NB4 (cell line): ENCODE measurements at regions not wholly inside any gene's neighbourhood (a gene's known extent, or its start where the extent isn't known, plus 50 kb on each side); places are given as distances from the start of the nearest gene placed in this dataset.

Source experiments
- CTCF ChIP-seq: IDR thresholded peaks from one replicate; pipeline ENCODE4 v1.5.1; 2012; ENCODE audit warnings: low read depth, low read length
- POLR2A ChIP-seq: IDR thresholded peaks from 2 replicates; pipeline ENCODE4 v1.6.1; 2011; ENCODE audit warnings: mild to moderate bottlenecking; ENCODE audit not compliant: insufficient read length; ENCODE audit errors: extremely low read depth

DNA sequence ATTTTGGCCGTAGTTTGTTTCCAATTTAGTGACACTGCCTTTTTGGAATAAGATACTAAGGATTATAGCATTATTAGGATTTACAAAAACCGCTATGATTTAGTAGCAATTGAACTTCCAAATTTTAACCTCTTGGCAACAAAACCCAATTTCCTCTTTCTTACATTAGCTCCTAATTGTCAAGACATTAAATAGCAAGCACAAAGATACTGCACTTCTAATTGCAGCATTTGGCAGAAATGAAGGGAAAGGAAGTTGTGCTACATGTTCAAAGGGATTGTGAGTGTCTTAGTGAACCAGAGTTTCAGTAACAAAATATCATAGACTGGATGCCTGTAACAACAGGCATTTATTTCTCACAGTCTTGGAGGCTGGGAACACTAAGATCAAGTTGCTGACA lies 99.9 kb downstream of the NUF2 start:
- TF ChIP-seq CTCF (no peak), POLR2A (no peak)
